Type B pancreatic cell (in vitro differentiated cells): ENCODE measurements at regions not wholly inside any gene's neighbourhood (a gene's known extent, or its start where the extent isn't known, plus 50 kb on each side); places are given as distances from the start of the nearest gene placed in this dataset.

Source experiments
- DNase-seq: peaks from one replicate; pipeline ENCODE4 v3.0.0; 2021; ENCODE audit warnings: mixed read lengths; ENCODE audit not compliant: unreplicated experiment; ENCODE audit errors: extremely low spot score
- H3K27ac Mint-ChIP-seq: 2 replicates; pipeline ENCODE4 v1.8.0; 2021; ENCODE audit warnings: mild to moderate bottlenecking, mixed read lengths
- H3K27me3 Mint-ChIP-seq: 2 replicates; pipeline ENCODE4 v1.8.0; 2021; ENCODE audit warnings: mixed read lengths
- H3K36me3 Mint-ChIP-seq: 2 replicates; pipeline ENCODE4 v1.8.0; 2021; ENCODE audit warnings: mixed read lengths
- H3K4me1 Mint-ChIP-seq: one replicate; pipeline ENCODE4 v1.8.0; 2021; ENCODE audit warnings: mixed read lengths; ENCODE audit not compliant: unreplicated experiment
- H3K4me3 Mint-ChIP-seq: 2 replicates; pipeline ENCODE4 v1.8.0; 2021; ENCODE audit warnings: mild to moderate bottlenecking, mixed read lengths
- H3K9me3 Mint-ChIP-seq: 2 replicates; pipeline ENCODE4 v1.8.0; 2021; ENCODE audit warnings: mixed read lengths
- CTCF ChIP-seq: fragments of 200-600 bp; sonication (generic); conservative IDR thresholded peaks from 2 replicates; pipeline ENCODE4 v1.5.0; 2021; ENCODE audit warnings: antibody characterized with exemption, mild to moderate bottlenecking

GRCh38 chr22:47376901-47377505, 614.6 kb downstream of the TBC1D22A start:
- H3K36me3 Mint-ChIP-seq: no peaks in the 10 kb centered on the region
- no peaks in the 10 kb centered on the region for H3K27me3 Mint-ChIP-seq
- DNase-seq: no peak
- no peak for TF ChIP-seq CTCF
- no peaks in the 10 kb centered on the region for H3K4me1 Mint-ChIP-seq
- H3K9me3 Mint-ChIP-seq: peaks cover 16% of the 10 kb centered on the region
- H3K27ac Mint-ChIP-seq: no peak overlapping the region
- H3K4me3 Mint-ChIP-seq: no peak overlapping the region

GRCh38 chr22:47376322-47376700, 613.9 kb downstream of the TBC1D22A start:
- no peak for TF ChIP-seq CTCF
- Mint-ChIP-seq H3K36me3 (no peaks in the 10 kb centered on the region), H3K27me3 (no peaks in the 10 kb centered on the region), H3K27ac (no peak overlapping the region), H3K9me3 (peaks cover 10% of the 10 kb centered on the region), H3K4me1 (no peaks in the 10 kb centered on the region), H3K4me3 (no peak overlapping the region)
- DNase-seq: no peak

- H3K4me1 Mint-ChIP-seq: no peaks in the 10 kb centered on the region
- peaks cover 10% of the 10 kb centered on the region for H3K9me3 Mint-ChIP-seq
- H3K27me3 Mint-ChIP-seq: no peaks in the 10 kb centered on the region
- no peak overlapping the region for H3K4me3 Mint-ChIP-seq
- TF ChIP-seq CTCF: no peak
- no peak for DNase-seq
- H3K36me3 Mint-ChIP-seq: no peaks in the 10 kb centered on the region
- H3K27ac Mint-ChIP-seq: no peak overlapping the region
These were observed 613.3 kb downstream of the TBC1D22A start for GRCh38 chr22:47375621-47376321.

GRCh38 chr22:47374901-47375575, 612.6 kb downstream of the TBC1D22A start:
- Mint-ChIP-seq H3K27ac (no peak overlapping the region), H3K4me1 (no peaks in the 10 kb centered on the region), H3K9me3 (peaks cover 10% of the 10 kb centered on the region), H3K36me3 (no peaks in the 10 kb centered on the region), H3K4me3 (no peak overlapping the region), H3K27me3 (no peaks in the 10 kb centered on the region)
- DNase-seq: no peak
- no peak for TF ChIP-seq CTCF

GRCh38 chr22:47374273-47374771, 611.9 kb downstream of the TBC1D22A start:
- TF ChIP-seq CTCF: no peak
- Mint-ChIP-seq H3K4me1 (no peaks in the 10 kb centered on the region), H3K27me3 (no peaks in the 10 kb centered on the region), H3K4me3 (no peak overlapping the region), H3K36me3 (no peaks in the 10 kb centered on the region), H3K9me3 (peaks cover 10% of the 10 kb centered on the region), H3K27ac (no peak overlapping the region)
- no peak for DNase-seq
